AG09309 (cell line): ENCODE measurements at regions not wholly inside any gene's neighbourhood (a gene's known extent, or its start where the extent isn't known, plus 50 kb on each side); places are given as distances from the start of the nearest gene placed in this dataset.

Experiments used
- DNase-seq: peaks from one replicate; pipeline ENCODE4 v3.0.0-alpha.2; 2010; ENCODE audit warnings: low read depth
- H3K4me3 ChIP-seq: 2 replicates; pipeline ENCODE4 v1.5.1; 2011; ENCODE audit warnings: mild to moderate bottlenecking, low read depth, low read length, moderate library complexity; ENCODE audit not compliant: control insufficient read depth
- CTCF ChIP-seq: IDR thresholded peaks from 2 replicates; pipeline ENCODE4 v1.5.1; 2011; ENCODE audit warnings: mild to moderate bottlenecking, low read depth, low read length, inconsistent platforms; ENCODE audit not compliant: insufficient read depth, control insufficient read depth; ENCODE audit errors: missing control alignments

GRCh38 chr2:184507254-184507653 is 91.1 kb upstream of the ZNF804A start:
- TF ChIP-seq CTCF = no peak
- no peak overlapping the region for H3K4me3 ChIP-seq
- no peak for DNase-seq

GRCh38 chr2:184517402-184517801 is 80.9 kb upstream of the ZNF804A start:
- H3K4me3 ChIP-seq = no peak overlapping the region
- no peak for DNase-seq
- TF ChIP-seq CTCF = no peak

- no peak for TF ChIP-seq CTCF
- H3K4me3 ChIP-seq = no peak overlapping the region
- DNase-seq = no peak
Measured at GRCh38 chr2:184520441-184520840, 77.9 kb upstream of the ZNF804A start.

- H3K4me3 ChIP-seq = no peak overlapping the region
- no peak for DNase-seq
- no peak for TF ChIP-seq CTCF
Measured at GRCh38 chr2:184523732-184524131, 74.6 kb upstream of the ZNF804A start.

- TF ChIP-seq CTCF = no peak
- no peak for DNase-seq
- no peak overlapping the region for H3K4me3 ChIP-seq
Measured at GRCh38 chr2:184524551-184525382, 73.6 kb upstream of the ZNF804A start.

- no peak overlapping the region for H3K4me3 ChIP-seq
- no peak for DNase-seq
- TF ChIP-seq CTCF = no peak
Measured at GRCh38 chr2:184527058-184527457, 71.3 kb upstream of the ZNF804A start.
